H1 (cell line): ENCODE measurements at regions not wholly inside any gene's neighbourhood (a gene's known extent, or its start where the extent isn't known, plus 50 kb on each side); places are given as distances from the start of the nearest gene placed in this dataset.

Source experiments
- CTCF ChIA-PET: fragments of 300-600 bp; sonication (Branson Sonifier 250); formaldehyde crosslinking; loops from one replicate; lab custom pipeline; 2021; ENCODE audit not compliant: partially characterized antibody; lab: Charles Lee
- POLR2A ChIA-PET: fragments of 300-600 bp; sonication (Branson Sonifier 250); formaldehyde crosslinking; loops from one replicate; lab custom pipeline; 2021; ENCODE audit warnings: inconsistent platforms; ENCODE audit not compliant: partially characterized antibody; lab: Charles Lee
- DNase-seq, 2 experiments: peaks; one replicate each; pipeline versions ENCODE4 v3.0.0 to v3.0.0-alpha.2; 2010 to 2022; ENCODE audit warnings: low spot score in 2 of 2, low read depth in 1 of 2, mixed read lengths in 1 of 2
- FAIRE-seq: peaks from 2 replicates; lab custom pipeline; 2011; peaks lifted over from hg19 to GRCh38; lab: Jason Lieb, UNC
- H2AFZ ChIP-seq: 2 replicates; pipeline ENCODE4 v1.8.1; 2012; ENCODE audit warnings: low read length, inconsistent platforms
- H2AK5ac ChIP-seq: 2 replicates; pipeline ENCODE4 v1.6.1; 2013; ENCODE audit warnings: low read depth, low read length
- H2BK120ac ChIP-seq: replicated peaks from 2 replicates; pipeline ENCODE3; 2013; ENCODE audit warnings: low read depth, low read length, inconsistent platforms
- H2BK12ac ChIP-seq: 2 replicates; pipeline ENCODE4 v1.6.1; 2013; ENCODE audit warnings: low read depth, low read length
- H2BK15ac ChIP-seq: 2 replicates; pipeline ENCODE4 v1.6.1; 2013; ENCODE audit warnings: low read length
- H2BK20ac ChIP-seq: 2 replicates; pipeline ENCODE4 v1.6.1; 2013; ENCODE audit warnings: low read length
- H2BK5ac ChIP-seq: 2 replicates; pipeline ENCODE4 v1.6.1; 2013; ENCODE audit warnings: low read depth, low read length
- H3K14ac ChIP-seq: 2 replicates; pipeline ENCODE4 v1.6.1; 2013; ENCODE audit warnings: inconsistent platforms; ENCODE audit not compliant: insufficient read length
- H3K18ac ChIP-seq: 2 replicates; pipeline ENCODE4 v1.6.1; 2013; ENCODE audit warnings: low read length; ENCODE audit errors: extremely low read depth
- H3K23ac ChIP-seq: 2 replicates; pipeline ENCODE4 v1.6.1; 2013; ENCODE audit warnings: inconsistent platforms; ENCODE audit not compliant: insufficient read length
- H3K23me2 ChIP-seq: 2 replicates; pipeline ENCODE4 v1.6.1; 2013; ENCODE audit warnings: low read depth, low read length
- H3K27ac ChIP-seq: 2 replicates; pipeline ENCODE4 v1.6.1; 2011; ENCODE audit warnings: low read depth, low read length, inconsistent platforms
- H3K27me3 ChIP-seq, 4 experiments: replicated peaks in 1 of 4; 1 replicate in 1 of 4; 2 replicates in 3 of 4; pipeline versions ENCODE4 v1.6.1 to v1.8.1; 2011 to 2013; ENCODE audit warnings: low read length in 3 of 4, mild to moderate bottlenecking in 3 of 4, inconsistent platforms in 2 of 4, mixed read lengths in 2 of 4, moderate library complexity in 1 of 4; ENCODE audit not compliant: control insufficient read depth in 3 of 4, insufficient read depth in 3 of 4; ENCODE audit errors: extremely low read depth in 1 of 4
- H3K36me3 ChIP-seq, 4 experiments: 2 replicates each; pipeline versions ENCODE4 v1.6.1 to v1.8.1; 2011 to 2013; ENCODE audit warnings: mild to moderate bottlenecking in 4 of 4, low read length in 3 of 4, moderate library complexity in 2 of 4, control low read depth in 1 of 4, inconsistent platforms in 1 of 4; ENCODE audit not compliant: insufficient read depth in 4 of 4, control insufficient read depth in 2 of 4
- H3K4ac ChIP-seq: replicated peaks from 2 replicates; pipeline ENCODE3; 2013; ENCODE audit warnings: low read length, low read depth, mixed read lengths, inconsistent platforms; ENCODE audit not compliant: insufficient read length
- H3K4me1 ChIP-seq, 4 experiments: replicated peaks in 1 of 4; 1 replicate in 1 of 4; 2 replicates in 3 of 4; pipeline versions ENCODE4 v1.6.1 to v1.8.1; 2011 to 2013; ENCODE audit warnings: low read length in 3 of 4, inconsistent platforms in 2 of 4, mixed read lengths in 1 of 4; ENCODE audit not compliant: insufficient read depth in 4 of 4, control insufficient read depth in 3 of 4
- H3K4me2 ChIP-seq, 2 experiments: 2 replicates each; pipeline versions ENCODE4 v1.6.1 to v1.8.1; 2011 to 2013; ENCODE audit warnings: low read depth in 2 of 2, low read length in 2 of 2, control low read depth in 1 of 2, inconsistent platforms in 1 of 2, mild to moderate bottlenecking in 1 of 2; ENCODE audit not compliant: insufficient read depth in 1 of 2
- H3K4me3 ChIP-seq, 4 experiments: fragments of 200-600, 300-600 bp in 1 of 4; sonication (generic), shearing (Covaris generic), sonication (Bioruptor Twin) in 1 of 4; 2 replicates each; pipeline versions ENCODE4 v1.5.1 to v1.8.1; 2011 to 2016; ENCODE audit warnings: low read length in 4 of 4, low read depth in 3 of 4, control low read depth in 2 of 4, inconsistent platforms in 2 of 4, mild to moderate bottlenecking in 2 of 4, mixed read lengths in 1 of 4, moderate library complexity in 1 of 4; ENCODE audit not compliant: insufficient read depth in 2 of 4; ENCODE audit errors: extremely low read depth in 1 of 4
- H3K56ac ChIP-seq: replicated peaks from 2 replicates; pipeline ENCODE3; 2013; ENCODE audit warnings: low read depth, mild to moderate bottlenecking, mixed read lengths, low read length, inconsistent platforms; ENCODE audit not compliant: insufficient read length
- H3K79me1 ChIP-seq: 2 replicates; pipeline ENCODE4 v1.6.1; 2013; ENCODE audit warnings: low read depth, low read length, control low read depth
- H3K79me2 ChIP-seq, 2 experiments: 2 replicates each; pipeline versions ENCODE4 v1.6.1 to v1.8.1; 2012 to 2013; ENCODE audit warnings: low read length in 2 of 2, mild to moderate bottlenecking in 2 of 2, inconsistent platforms in 1 of 2; ENCODE audit not compliant: insufficient read depth in 2 of 2, control insufficient read depth in 1 of 2
- H3K9ac ChIP-seq, 4 experiments: replicated peaks in 1 of 4; 1 replicate in 1 of 4; 2 replicates in 3 of 4; pipeline versions ENCODE4 v1.6.1 to v1.8.1; 2011 to 2013; ENCODE audit warnings: low read depth in 3 of 4, low read length in 3 of 4, control low read depth in 2 of 4, mild to moderate bottlenecking in 2 of 4, moderate library complexity in 2 of 4, inconsistent platforms in 1 of 4; ENCODE audit errors: extremely low read depth in 1 of 4
- H3K9me3 ChIP-seq, 2 experiments: 2 replicates each; pipeline versions ENCODE4 v1.6.1 to v1.8.1; 2012 to 2013; ENCODE audit warnings: mild to moderate bottlenecking in 2 of 2, moderate library complexity in 2 of 2, control low read depth in 1 of 2, inconsistent platforms in 1 of 2, low read depth in 1 of 2, low read length in 1 of 2, mixed read lengths in 1 of 2; ENCODE audit not compliant: insufficient read depth in 2 of 2
- H4K20me1 ChIP-seq, 2 experiments: replicated peaks in 1 of 2; 2 replicates each; pipeline versions ENCODE3 to v1.8.1; 2011 to 2013; ENCODE audit warnings: inconsistent platforms in 2 of 2, low read length in 2 of 2, mild to moderate bottlenecking in 1 of 2; ENCODE audit not compliant: insufficient read depth in 2 of 2, control insufficient read depth in 1 of 2
- H4K5ac ChIP-seq: 2 replicates; pipeline ENCODE4 v1.6.1; 2013; ENCODE audit warnings: low read length, low read depth, mixed read lengths, inconsistent platforms; ENCODE audit not compliant: insufficient read length
- H4K8ac ChIP-seq: 2 replicates; pipeline ENCODE4 v1.8.0; 2013; ENCODE audit warnings: mild to moderate bottlenecking, moderate library complexity, low read length, inconsistent platforms; ENCODE audit not compliant: insufficient read depth; ENCODE audit errors: extremely low read depth
- H4K91ac ChIP-seq: replicated peaks from 2 replicates; pipeline ENCODE3; 2013; ENCODE audit warnings: low read length, mixed read lengths, inconsistent platforms; ENCODE audit not compliant: insufficient read length
- EP300 ChIP-seq, 2 experiments: IDR thresholded peaks; 1 replicate in 1 of 2; 2 replicates in 1 of 2; pipeline ENCODE4 v1.6.1; 2011 to 2012; ENCODE audit warnings: low read depth in 2 of 2, low read length in 2 of 2, mild to moderate bottlenecking in 2 of 2, borderline replicate concordance in 1 of 2, inconsistent platforms in 1 of 2, moderate library complexity in 1 of 2
- MAFK ChIP-seq: IDR thresholded peaks from 2 replicates; pipeline ENCODE4 v1.6.1; 2012; ENCODE audit warnings: low read depth, mild to moderate bottlenecking, improper control_type of control experiment, low read length
- POLR2AphosphoS5 ChIP-seq: IDR thresholded peaks from 2 replicates; pipeline ENCODE4 v1.6.1; 2011; ENCODE audit warnings: low read depth, low read length
- RBBP5 ChIP-seq: IDR thresholded peaks from 2 replicates; pipeline ENCODE4 v1.7.1; 2012; ENCODE audit warnings: low read depth, mild to moderate bottlenecking, inconsistent platforms, low read length, moderate library complexity, borderline replicate concordance
- TBP ChIP-seq: IDR thresholded peaks from 2 replicates; pipeline ENCODE4 v1.6.1; 2011; ENCODE audit warnings: low read depth, low read length, improper control_type of control experiment
- TEAD4 ChIP-seq: IDR thresholded peaks from 2 replicates; pipeline ENCODE4 v1.6.1; 2012; ENCODE audit warnings: low read depth, low read length, inconsistent platforms, mixed read lengths
- WGBS, 2 experiments: shearing (Covaris generic) in 1 of 2; methylation state at CpG; one replicate each; pipeline versions ENCODE4 v1.1.6 to v1.1.7; 2013 to 2015; ENCODE audit warnings: low lambda C conversion rate in 2 of 2, mixed read lengths in 2 of 2, inconsistent platforms in 1 of 2, low coverage in 1 of 2, missing lambda C conversion rate in 1 of 2; ENCODE audit not compliant: insufficient replicate concordance in 2 of 2, insufficient coverage in 1 of 2, insufficient read length in 1 of 2; ENCODE audit errors: extremely low coverage in 1 of 2, missing lambda C conversion rate in 1 of 2; 5-methylcytosine and 5-hydroxymethylcytosine counted together
- TF ChIP-seq, protein P1 (sequence below), 3 experiments: IDR thresholded peaks; 1 replicate in 2 of 3; 2 replicates in 1 of 3; pipeline versions ENCODE4 v1.5.1 to v1.6.1; 2011; ENCODE audit warnings: low read length in 3 of 3, mild to moderate bottlenecking in 3 of 3, inconsistent platforms in 2 of 3, low read depth in 1 of 3, moderate library complexity in 1 of 3; ENCODE audit not compliant: insufficient read depth in 1 of 3; ENCODE audit errors: control extremely low read depth in 1 of 3

DNA sequence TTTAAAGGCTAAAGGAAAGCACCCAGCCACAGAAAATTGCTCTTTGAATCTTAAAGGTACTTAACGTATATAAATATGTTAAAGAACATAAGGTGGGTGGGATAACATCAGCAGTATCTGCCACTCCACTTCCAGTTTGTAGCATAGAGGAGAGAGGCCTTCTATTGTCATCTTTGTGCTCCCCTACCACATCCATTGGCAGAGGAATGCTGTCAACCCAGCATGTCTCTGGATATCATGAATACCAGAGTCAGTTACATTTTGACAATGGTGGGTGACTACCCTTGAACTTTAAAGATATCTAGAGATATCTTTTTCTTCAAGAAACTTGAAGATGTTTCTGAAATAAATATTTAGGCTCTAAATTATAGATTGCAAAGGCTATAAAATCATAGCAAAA is 283.2 kb upstream of the LRRC7 start:
- peak; percentile 60 for FAIRE-seq
- Histone ChIP-seq H4K20me1 (no peaks in the 10 kb centered on the region), H3K4ac (no peak overlapping the region), H4K8ac (no peak overlapping the region), H3K79me2 (no peaks in the 10 kb centered on the region), H3K4me2 (no peak overlapping the region), H2AFZ (no peak overlapping the region), H4K91ac (no peak overlapping the region), H3K4me3 (no peak overlapping the region), H3K27me3 (no peaks in the 10 kb centered on the region), H2BK120ac (no peak overlapping the region), H3K56ac (no peak overlapping the region), H3K14ac (no peak overlapping the region), H3K9me3 (no peaks in the 10 kb centered on the region), H2AK5ac (no peak overlapping the region), H3K23me2 (no peaks in the 10 kb centered on the region), H3K36me3 (no peaks in the 10 kb centered on the region), H2BK15ac (no peak overlapping the region), H3K9ac (no peak overlapping the region), H3K4me1 (peaks cover 0 to 5% (median 2%) of the 10 kb centered on the region in 4 experiments; a peak in 2 of 7 replicates), H3K79me1 (no peaks in the 10 kb centered on the region), H2BK20ac (no peak overlapping the region), H3K18ac (no peak overlapping the region), H2BK12ac (no peak overlapping the region), H4K5ac (no peak overlapping the region), H3K27ac (no peak overlapping the region), H3K23ac (no peak overlapping the region), H2BK5ac (no peak overlapping the region)
- WGBS, 2 experiments, result 61% methylated on average over 1 of the region's 1 CpG; no CpG with 5 or more reads in 1 of the 2 experiments
- TF ChIP-seq, protein P1, sequence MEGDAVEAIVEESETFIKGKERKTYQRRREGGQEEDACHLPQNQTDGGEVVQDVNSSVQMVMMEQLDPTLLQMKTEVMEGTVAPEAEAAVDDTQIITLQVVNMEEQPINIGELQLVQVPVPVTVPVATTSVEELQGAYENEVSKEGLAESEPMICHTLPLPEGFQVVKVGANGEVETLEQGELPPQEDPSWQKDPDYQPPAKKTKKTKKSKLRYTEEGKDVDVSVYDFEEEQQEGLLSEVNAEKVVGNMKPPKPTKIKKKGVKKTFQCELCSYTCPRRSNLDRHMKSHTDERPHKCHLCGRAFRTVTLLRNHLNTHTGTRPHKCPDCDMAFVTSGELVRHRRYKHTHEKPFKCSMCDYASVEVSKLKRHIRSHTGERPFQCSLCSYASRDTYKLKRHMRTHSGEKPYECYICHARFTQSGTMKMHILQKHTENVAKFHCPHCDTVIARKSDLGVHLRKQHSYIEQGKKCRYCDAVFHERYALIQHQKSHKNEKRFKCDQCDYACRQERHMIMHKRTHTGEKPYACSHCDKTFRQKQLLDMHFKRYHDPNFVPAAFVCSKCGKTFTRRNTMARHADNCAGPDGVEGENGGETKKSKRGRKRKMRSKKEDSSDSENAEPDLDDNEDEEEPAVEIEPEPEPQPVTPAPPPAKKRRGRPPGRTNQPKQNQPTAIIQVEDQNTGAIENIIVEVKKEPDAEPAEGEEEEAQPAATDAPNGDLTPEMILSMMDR (IDR thresholded peaks at IDR 0.05; ENCODE audit: control extremely low read depth in 1 of 3, insufficient read depth in 1 of 3, low read depth in 1 of 3, low read length in 3 of 3), result no peak
- TF ChIP-seq TEAD4 (peak; percentile 86), POLR2AphosphoS5 (no peak), MAFK (no peak), EP300 (IDR thresholded peaks at IDR 0.05; ENCODE audit: borderline replicate concordance in 1 of 2, low read depth in 2 of 2, low read length in 2 of 2) (no peak), TBP (no peak), RBBP5 (no peak)
- ChIA-PET POLR2A (no interaction called here), CTCF (interaction anchor here (1.2 kb wide), 2 partner anchors 8 to 21 kb away, joined by 4 to 5 read pairs; no protein-coding TSS in a partner anchor)
- DNase-seq, result no peak
